NT2/D1 (cell line): ENCODE measurements at regions not wholly inside any gene's neighbourhood (a gene's known extent, or its start where the extent isn't known, plus 50 kb on each side); places are given as distances from the start of the nearest gene placed in this dataset.
"Not testable (repeated sequence)": the region's sequence is repeated elsewhere in the genome, so short reads cannot be mapped to it uniquely, and the experiment has no call there.

Experiments
- DNase-seq: peaks from one replicate; pipeline ENCODE4 v3.0.0-alpha.2; 2011; ENCODE audit warnings: low read depth, low spot score
- H3K27me3 ChIP-seq: 2 replicates; pipeline ENCODE4 v1.6.0; 2011; ENCODE audit warnings: mild to moderate bottlenecking; ENCODE audit not compliant: insufficient read length, insufficient read depth
- H3K36me3 ChIP-seq: 2 replicates; pipeline ENCODE4 v1.6.1; 2011; ENCODE audit warnings: mild to moderate bottlenecking, low read length, mixed read lengths; ENCODE audit not compliant: insufficient read depth, insufficient read length
- H3K4me1 ChIP-seq: 2 replicates; pipeline ENCODE4 v1.5.1; 2011; ENCODE audit not compliant: insufficient read depth, insufficient read length
- H3K4me3 ChIP-seq: 2 replicates; pipeline ENCODE4 v1.5.1; 2011; ENCODE audit warnings: low read depth; ENCODE audit not compliant: insufficient read length
- H3K9ac ChIP-seq: 2 replicates; pipeline ENCODE4 v1.6.0; 2011; ENCODE audit warnings: low read depth; ENCODE audit not compliant: insufficient read length
- H3K9me3 ChIP-seq: 2 replicates; pipeline ENCODE4 v1.5.1; 2011; ENCODE audit warnings: mild to moderate bottlenecking, low read length; ENCODE audit not compliant: insufficient read depth
- SUZ12 ChIP-seq: IDR thresholded peaks from 2 replicates; pipeline ENCODE4 v1.6.1; 2011; ENCODE audit not compliant: insufficient read length, insufficient read depth; ENCODE audit errors: extremely low read depth
- YY1 ChIP-seq: IDR thresholded peaks from 2 replicates; pipeline ENCODE4 v1.6.1; 2011; ENCODE audit not compliant: insufficient read length, insufficient read depth
- ZNF274 ChIP-seq: IDR thresholded peaks from 2 replicates; pipeline ENCODE4 v1.6.1; 2011; ENCODE audit warnings: mild to moderate bottlenecking, low read depth, low read length

DNA sequence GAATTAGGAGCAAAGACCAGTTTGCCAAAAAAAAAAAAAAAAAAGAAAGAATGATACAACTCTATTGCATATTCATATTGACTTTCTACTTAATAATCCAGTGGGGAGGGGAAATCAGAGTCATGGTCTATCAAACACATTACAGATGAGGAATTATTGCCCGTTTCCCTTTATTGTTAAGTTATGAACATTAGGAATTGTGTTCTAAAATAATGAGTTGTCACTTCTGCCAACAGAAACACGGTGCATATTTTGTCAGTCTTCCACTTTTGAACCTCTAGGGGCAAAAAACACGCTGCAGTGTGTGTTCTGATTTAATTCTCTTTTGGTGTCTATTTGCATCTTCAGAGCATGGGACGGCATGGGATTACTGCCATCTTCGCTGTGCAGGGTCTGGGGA lies 115.7 kb upstream of the RHOBTB1 start:
- Histone ChIP-seq H3K27me3 (no peaks in the 10 kb centered on the region), H3K9me3 (no peaks in the 10 kb centered on the region), H3K36me3 (no peaks in the 10 kb centered on the region), H3K4me3 (no peak overlapping the region), H3K9ac (no peak overlapping the region), H3K4me1 (no peaks in the 10 kb centered on the region)
- no peak for DNase-seq
- TF ChIP-seq SUZ12 (no peak), YY1 (no peak), ZNF274 (no peak)

DNA sequence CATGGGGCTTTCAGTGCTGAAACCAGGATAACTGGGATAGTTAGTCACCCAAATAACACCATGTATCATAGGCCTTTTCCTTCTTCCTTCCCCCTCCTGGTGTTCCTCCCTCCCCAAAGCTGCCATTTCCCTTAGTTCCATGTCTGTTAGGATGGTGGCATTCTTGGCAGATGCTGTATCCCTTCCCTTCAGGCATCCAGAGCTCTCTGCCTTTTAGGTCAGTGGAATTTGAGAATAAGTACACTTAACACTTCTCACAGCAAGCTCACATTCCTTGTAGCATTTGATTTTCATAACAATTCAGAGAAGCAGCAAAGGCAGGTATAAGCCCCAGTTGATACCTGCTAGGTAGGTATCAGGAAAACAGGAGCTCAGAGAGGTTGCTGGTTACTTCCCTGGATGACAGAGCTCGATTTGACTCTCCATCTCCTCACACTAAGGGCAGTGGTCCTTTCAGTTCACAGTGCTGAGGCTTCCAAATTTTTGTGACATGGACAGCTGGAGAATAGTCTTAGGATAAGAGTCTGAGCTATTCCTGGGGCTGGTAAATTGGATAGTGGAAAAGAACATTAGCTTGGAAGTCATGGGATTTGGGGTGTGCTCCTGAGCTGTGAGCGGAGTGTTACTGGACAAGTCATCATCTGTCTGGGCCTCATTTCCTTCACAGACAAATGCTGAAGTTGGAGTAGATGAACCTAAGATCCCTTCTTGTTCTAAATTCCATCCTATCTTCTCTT lies 108.7 kb upstream of the RHOBTB1 start:
- Histone ChIP-seq H3K4me1 (no peaks in the 10 kb centered on the region), H3K36me3 (no peaks in the 10 kb centered on the region), H3K9me3 (no peaks in the 10 kb centered on the region), H3K4me3 (no peak overlapping the region), H3K9ac (no peak overlapping the region), H3K27me3 (no peaks in the 10 kb centered on the region)
- DNase-seq = peak; percentile 18
- no peak for TF ChIP-seq SUZ12
- TF ChIP-seq ZNF274 = no peak
- no peak for TF ChIP-seq YY1

DNA sequence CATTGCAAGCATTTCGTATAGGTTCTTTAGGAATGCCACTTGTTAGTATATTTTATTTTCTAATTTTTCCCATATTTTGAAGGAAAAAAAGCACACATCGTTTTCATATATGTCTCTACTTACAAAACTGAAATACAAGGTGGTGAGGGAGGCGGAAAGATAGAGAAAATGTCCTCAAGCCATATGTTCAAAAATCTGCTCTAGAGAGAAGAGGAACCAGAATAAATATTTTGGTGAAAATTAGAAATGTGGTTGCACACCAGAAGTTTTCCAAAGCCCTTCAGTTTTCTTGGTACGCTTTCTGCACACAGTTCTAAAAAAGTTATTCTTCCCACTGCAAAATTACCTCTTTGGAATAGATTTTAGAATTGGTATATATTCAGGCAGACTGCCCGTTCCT lies 107.4 kb upstream of the RHOBTB1 start:
- Histone ChIP-seq H3K36me3 (no peaks in the 10 kb centered on the region), H3K9me3 (no peaks in the 10 kb centered on the region), H3K4me1 (no peaks in the 10 kb centered on the region), H3K9ac (no peak overlapping the region), H3K4me3 (no peak overlapping the region), H3K27me3 (no peaks in the 10 kb centered on the region)
- no peak for DNase-seq
- TF ChIP-seq YY1 (no peak), SUZ12 (no peak), ZNF274 (no peak)

DNA sequence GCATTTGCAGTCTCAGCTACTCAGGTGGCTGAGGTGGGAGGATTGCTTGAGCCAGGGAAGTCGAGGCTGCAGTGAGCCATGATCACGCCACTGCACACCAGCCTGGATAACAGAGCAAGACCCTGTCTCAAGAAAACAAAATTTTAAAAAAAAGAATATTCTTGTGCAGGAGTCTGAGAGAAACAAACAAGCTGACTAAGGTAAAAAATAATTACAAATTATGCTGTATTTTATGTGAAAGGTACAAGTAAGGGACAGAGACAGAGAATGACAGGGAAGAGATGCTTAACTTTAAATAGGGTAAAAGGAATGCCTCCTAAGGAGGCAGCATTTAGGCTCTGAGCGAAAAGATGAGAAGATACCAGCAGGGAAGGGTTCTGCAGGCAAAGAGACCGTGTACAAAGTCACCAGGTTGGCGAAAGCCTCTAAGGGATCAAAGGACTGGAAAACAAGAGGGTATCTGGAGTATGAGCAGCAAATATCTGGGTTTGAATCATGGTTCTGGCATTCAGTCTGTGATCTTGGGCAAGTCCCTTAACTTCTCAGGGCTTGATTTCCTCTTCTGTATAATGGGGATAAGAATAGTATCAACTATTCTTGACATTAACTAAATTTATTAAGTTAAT lies 106.2 kb upstream of the RHOBTB1 start:
- DNase-seq = no peak
- Histone ChIP-seq H3K9me3 (no peaks in the 10 kb centered on the region), H3K36me3 (no peaks in the 10 kb centered on the region), H3K27me3 (no peaks in the 10 kb centered on the region), H3K4me1 (no peaks in the 10 kb centered on the region), H3K4me3 (no peak overlapping the region), H3K9ac (no peak overlapping the region)
- TF ChIP-seq ZNF274 (no peak), SUZ12 (no peak), YY1 (no peak)

DNA sequence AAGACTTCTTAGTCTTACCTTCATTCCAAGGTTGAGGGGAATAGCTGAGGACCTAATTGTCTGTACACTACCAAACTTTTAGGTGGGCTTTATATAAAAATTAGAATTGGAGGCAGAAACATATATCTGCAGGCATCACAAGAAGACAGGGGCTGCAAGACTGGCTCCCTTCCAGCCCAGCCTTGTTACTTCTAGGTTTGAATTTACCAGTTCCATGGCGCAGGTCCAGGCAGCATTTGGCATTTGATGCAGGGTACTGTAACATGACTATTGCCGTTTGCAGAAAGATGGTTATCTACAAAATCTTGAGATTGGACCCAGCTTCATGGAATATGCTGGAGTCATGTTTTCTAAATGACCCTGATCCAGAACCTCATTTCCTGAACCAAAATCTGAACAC lies 105.4 kb upstream of the RHOBTB1 start:
- H3K9ac ChIP-seq = no peak overlapping the region
- TF ChIP-seq SUZ12 (no peak), YY1 (no peak), ZNF274 (no peak)
- no peaks in the 10 kb centered on the region for H3K9me3 ChIP-seq
- DNase-seq = no peak
- H3K4me1 ChIP-seq = no peaks in the 10 kb centered on the region
- no peaks in the 10 kb centered on the region for H3K27me3 ChIP-seq
- no peaks in the 10 kb centered on the region for H3K36me3 ChIP-seq
- H3K4me3 ChIP-seq = no peak overlapping the region

DNA sequence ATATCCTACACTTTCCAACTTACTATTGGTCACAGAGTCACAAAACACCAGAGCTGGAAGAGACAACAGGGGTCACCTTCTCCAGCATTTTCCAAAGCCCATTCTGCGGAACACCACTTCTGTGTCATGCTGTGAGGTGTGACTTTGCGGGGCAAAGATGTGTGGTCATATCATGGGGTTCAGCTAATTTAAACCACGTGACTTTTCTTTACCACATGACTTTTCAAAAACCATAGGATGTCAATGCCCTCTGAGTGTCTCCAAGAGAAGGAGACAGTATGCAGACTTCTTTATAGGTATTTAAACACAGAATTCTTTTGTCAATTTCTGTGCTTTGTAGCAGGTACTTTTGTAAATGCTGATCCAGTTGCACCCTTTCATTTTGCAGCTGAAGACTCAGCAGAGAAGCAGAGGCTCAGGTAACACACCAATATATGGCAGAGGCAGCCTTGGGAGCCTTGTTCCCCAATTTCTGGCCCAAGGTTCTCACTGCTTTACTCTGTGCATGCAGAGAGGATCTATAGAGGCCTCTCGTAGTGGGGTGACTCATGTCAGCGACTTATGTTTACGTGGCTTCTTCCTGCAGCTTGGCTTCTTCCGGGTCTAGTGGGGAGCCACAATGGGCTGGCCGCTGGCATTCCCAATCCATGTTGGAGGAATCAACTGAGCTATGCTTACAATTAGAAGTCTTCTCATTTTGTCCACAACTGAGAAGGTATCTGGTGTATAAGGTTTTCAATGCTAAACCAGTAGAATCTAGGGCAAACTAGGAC lies 104.0 kb upstream of the RHOBTB1 start:
- no peak for DNase-seq
- Histone ChIP-seq H3K4me3 (no peak overlapping the region), H3K4me1 (no peaks in the 10 kb centered on the region), H3K27me3 (no peaks in the 10 kb centered on the region), H3K9me3 (no peaks in the 10 kb centered on the region), H3K9ac (no peak overlapping the region), H3K36me3 (no peaks in the 10 kb centered on the region)
- TF ChIP-seq ZNF274 (no peak), SUZ12 (no peak), YY1 (no peak)

DNA sequence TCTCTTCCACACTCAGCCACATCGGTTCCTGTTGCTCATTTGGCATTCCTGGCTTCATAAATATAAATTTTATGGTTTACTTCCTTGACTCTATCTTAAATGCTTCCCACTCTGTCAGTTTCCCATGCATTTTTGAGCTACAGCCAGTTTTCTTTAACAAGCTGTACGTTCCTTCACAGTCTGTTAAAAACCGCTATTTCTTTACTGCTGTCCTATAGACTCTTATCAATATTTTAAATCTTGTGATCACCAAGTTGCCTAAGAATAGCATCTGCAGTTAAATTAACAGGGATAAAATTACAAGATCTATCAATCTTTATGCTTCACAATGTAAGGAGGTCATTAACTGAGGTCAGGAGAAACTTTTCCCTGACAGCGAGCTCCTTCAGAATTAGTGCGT lies 103.1 kb upstream of the RHOBTB1 start:
- no peaks in the 10 kb centered on the region for H3K9me3 ChIP-seq
- no peak for DNase-seq
- H3K9ac ChIP-seq = no peak overlapping the region
- no peak overlapping the region for H3K4me3 ChIP-seq
- H3K27me3 ChIP-seq = no peaks in the 10 kb centered on the region
- no peaks in the 10 kb centered on the region for H3K36me3 ChIP-seq
- TF ChIP-seq SUZ12 (no peak), ZNF274 (no peak), YY1 (no peak)
- no peaks in the 10 kb centered on the region for H3K4me1 ChIP-seq

DNA sequence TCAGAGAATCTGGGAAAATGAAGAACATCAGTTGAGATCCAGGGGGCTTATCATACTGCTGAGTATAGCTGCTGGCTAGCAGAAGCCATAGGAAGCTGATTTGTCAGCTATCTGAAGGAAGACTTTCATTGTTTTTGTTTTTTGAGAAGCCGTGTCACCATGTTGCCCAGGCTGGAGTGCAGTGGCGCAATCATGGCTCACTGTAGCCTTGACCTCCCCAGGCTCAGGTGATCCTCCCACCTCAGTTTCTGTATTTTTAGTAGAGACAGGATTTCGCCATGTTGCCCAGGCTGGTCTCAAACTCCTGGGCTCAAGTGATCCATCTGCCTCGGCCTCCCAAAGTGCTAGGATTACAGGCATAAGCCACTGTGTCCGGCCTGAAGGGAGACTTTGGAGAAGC lies 101.5 kb upstream of the RHOBTB1 start:
- not testable (repeated sequence) for H3K27me3 ChIP-seq, H3K4me1 ChIP-seq, DNase-seq, H3K36me3 ChIP-seq, H3K4me3 ChIP-seq, H3K9ac ChIP-seq, H3K9me3 ChIP-seq
